Cardiac fibroblast (primary cell): ENCODE measurements at regions not wholly inside any gene's neighbourhood (a gene's known extent, or its start where the extent isn't known, plus 50 kb on each side); places are given as distances from the start of the nearest gene placed in this dataset.

ENCODE experiments used
- DNase-seq, 2 donors: peaks; one replicate each; pipeline versions ENCODE4 v3.0.0 to v3.0.0-alpha.2; 2010; ENCODE audit warnings: low read depth in 2 of 2
- H3K4me3 ChIP-seq, 2 donors: replicated peaks in 1 of 2; 1 replicate in 1 of 2; 2 replicates in 1 of 2; pipeline ENCODE4 v1.5.1; 2011; ENCODE audit warnings: low read depth in 2 of 2, low read length in 2 of 2, mild to moderate bottlenecking in 2 of 2, moderate library complexity in 1 of 2
- TF ChIP-seq, protein P1 (sequence below): IDR thresholded peaks from one replicate; pipeline ENCODE4 v1.5.1; 2011; ENCODE audit warnings: low read depth, mild to moderate bottlenecking, low read length, inconsistent platforms

DNA sequence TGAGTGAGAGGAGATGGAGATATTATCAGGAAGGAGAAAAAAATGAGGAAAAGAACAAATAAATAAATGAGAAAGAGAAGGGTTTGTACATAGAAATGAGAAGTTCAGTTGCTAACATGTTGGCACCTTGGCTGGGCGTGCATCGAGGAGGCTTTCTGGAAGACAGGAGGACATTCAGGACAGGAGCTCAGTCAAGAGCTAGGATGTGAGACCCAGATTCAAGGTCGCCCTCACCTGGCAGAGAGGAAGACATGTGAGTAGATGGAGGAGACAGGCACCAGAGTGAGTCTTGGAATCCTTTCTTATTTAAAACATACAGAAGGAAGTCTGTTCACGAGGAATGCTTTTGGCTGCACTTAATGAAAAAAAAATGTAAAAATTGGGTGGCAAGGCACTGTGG, 640.9 kb downstream of the NPHP4 start:
- TF ChIP-seq, protein P1, sequence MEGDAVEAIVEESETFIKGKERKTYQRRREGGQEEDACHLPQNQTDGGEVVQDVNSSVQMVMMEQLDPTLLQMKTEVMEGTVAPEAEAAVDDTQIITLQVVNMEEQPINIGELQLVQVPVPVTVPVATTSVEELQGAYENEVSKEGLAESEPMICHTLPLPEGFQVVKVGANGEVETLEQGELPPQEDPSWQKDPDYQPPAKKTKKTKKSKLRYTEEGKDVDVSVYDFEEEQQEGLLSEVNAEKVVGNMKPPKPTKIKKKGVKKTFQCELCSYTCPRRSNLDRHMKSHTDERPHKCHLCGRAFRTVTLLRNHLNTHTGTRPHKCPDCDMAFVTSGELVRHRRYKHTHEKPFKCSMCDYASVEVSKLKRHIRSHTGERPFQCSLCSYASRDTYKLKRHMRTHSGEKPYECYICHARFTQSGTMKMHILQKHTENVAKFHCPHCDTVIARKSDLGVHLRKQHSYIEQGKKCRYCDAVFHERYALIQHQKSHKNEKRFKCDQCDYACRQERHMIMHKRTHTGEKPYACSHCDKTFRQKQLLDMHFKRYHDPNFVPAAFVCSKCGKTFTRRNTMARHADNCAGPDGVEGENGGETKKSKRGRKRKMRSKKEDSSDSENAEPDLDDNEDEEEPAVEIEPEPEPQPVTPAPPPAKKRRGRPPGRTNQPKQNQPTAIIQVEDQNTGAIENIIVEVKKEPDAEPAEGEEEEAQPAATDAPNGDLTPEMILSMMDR = no peak
- H3K4me3 ChIP-seq = no peak overlapping the region
- no peak for DNase-seq

DNA sequence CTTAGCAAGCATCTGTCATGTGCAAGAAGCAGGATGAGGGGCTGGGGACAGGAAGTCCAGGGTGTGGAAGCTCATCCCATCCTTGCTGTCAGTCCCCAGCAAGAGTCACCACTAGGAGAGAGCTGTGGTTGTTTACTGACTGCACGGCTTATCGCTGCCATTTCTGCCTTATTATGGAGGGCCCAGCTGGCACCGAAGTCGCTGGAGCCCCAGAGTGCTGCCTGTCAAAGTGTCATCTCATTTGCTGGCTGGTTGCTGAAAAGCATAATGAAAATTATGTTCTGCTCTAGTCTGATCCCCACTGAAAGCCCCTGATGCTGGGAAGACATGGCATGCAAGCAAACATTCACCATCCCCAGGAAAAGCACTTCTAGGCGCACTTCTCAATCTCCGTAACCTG, 642.7 kb downstream of the NPHP4 start:
- no peak for DNase-seq
- TF ChIP-seq, protein P1 = no peak
- H3K4me3 ChIP-seq = no peak overlapping the region

DNA sequence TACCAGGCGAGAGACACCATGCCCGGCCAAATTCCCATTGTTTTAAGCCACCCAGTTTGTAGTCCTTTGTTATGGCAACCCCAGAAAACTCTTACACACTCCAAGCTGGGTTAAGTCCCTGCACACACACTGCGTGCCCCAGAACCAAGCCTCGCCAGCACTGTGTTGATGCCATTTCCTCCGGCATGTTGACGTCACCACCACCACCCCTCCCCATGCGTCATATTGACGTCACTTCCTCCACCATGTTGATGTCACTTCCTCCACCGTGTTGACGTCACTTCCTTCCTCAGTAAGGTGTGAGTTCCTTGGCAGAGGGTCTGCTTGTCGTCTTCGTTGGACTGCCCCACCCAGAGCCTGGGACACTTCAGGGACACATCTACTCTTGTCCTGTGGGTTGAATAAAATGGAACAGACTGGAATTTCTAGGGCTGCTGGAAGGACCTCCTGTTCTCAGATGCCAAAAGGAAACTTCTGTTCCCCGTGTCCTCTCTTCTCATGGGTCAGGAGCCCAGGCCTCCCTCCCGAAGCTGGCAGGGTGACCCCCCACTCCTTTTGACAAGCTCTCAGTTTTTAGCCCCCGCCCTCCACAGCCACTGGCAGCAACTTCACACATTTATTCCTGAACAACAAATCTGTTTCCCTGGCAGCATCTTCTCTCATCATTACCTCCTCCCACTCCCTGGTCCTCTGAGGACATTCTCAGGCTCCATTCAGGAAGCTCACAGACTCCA, 643.3 kb downstream of the NPHP4 start:
- no peak overlapping the region for H3K4me3 ChIP-seq
- DNase-seq = no peak
- TF ChIP-seq, protein P1 = no peak

DNA sequence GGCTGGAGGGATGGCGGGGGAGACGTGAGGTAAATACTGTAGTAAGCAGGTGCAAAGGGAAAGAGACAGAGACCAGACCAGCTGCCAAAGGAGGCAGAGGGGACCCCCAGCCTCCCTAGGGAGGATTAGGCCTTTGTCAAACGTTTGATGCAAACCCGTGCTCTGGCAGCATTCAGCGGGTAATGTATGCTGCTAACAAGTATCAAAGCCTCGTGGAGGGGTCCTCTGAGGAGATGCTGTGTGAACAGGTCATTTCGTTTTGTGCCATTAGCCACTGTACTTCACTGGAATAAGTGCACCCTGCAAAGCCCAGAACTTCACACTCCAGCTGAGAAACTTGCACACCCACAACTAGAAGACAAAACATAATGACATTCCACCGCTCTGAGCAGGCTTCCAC, 644.5 kb downstream of the NPHP4 start:
- H3K4me3 ChIP-seq = no peak overlapping the region
- TF ChIP-seq, protein P1 = no peak
- no peak for DNase-seq

DNA sequence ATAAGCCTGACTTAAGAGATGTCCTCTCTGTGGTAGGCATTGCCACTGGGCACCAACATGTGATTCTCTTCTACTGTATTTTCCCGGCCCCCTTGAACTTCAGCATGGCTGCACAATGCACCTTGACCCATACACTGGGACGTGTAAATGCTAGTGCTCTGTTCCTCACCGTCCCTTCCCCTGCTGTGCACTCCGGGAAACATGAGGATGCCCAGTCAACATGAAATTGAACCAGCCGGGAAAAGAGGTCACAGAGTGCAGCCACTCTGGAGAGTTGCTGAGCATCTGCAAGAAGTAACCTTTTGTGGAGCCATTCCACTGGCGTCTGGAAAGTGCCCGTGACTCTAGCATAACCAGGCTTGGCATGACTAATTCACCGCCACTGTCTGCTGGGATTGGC, 646.7 kb downstream of the NPHP4 start:
- TF ChIP-seq, protein P1 = no peak
- no peak overlapping the region for H3K4me3 ChIP-seq
- DNase-seq = no peak

DNA sequence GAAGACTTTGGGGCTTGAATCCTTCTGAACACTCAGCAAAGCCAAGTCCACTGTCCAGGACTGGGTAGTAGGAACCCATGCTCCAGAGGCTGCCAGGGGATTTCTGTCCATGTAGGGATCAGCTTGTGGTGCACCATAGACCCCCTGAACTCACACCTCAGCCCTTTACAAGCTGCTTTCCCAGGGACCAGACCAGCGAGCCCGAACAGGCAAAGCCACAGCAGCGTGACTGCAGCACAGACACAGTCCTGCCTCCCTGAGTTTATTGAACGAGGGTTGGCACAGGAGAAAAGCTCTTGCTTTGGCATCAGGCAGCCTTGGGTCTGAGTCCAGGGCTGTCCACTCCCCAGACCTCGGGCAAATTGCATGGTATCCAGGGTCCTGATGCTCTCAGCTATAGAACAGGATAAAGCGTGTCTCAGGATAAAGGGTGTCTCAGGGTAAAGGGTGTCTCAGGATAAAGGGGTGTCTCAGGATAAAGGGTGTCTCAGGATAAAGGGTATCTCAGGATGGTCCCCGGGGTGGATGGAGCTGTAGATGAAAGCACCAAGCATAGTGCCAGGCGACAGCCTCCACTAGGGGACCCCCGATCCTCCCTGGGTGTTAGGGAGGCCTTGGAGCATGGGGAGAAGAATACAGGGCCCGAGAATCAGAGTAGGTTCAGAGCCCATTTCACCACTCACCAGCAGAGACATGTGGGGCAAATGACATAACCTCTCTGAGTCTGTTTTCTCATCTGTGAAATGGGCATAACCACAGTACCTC, 648.8 kb downstream of the NPHP4 start:
- DNase-seq = no peak
- H3K4me3 ChIP-seq = no peak overlapping the region
- TF ChIP-seq, protein P1 = no peak
